SK-N-MC (cell line): ENCODE measurements at regions not wholly inside any gene's neighbourhood (a gene's known extent, or its start where the extent isn't known, plus 50 kb on each side); places are given as distances from the start of the nearest gene placed in this dataset.

ENCODE experiments used
- DNase-seq: peaks from one replicate; pipeline ENCODE4 v3.0.0-alpha.2; 2011; ENCODE audit warnings: low read depth, low spot score
- H3K27ac ChIP-seq: fragments of 200-600 bp; sonication (generic); 2 replicates; pipeline ENCODE4 v1.5.1; 2016; ENCODE audit warnings: mixed run types
- H3K36me3 ChIP-seq: fragments of 200-600 bp; sonication (generic); 2 replicates; pipeline ENCODE4 v1.6.1; 2017; ENCODE audit warnings: antibody characterized with exemption, low read length, mixed read lengths; ENCODE audit not compliant: insufficient read depth
- H3K4me3 ChIP-seq: fragments of 200-600 bp; sonication (generic); 2 replicates; pipeline ENCODE4 v1.5.1; 2016
- H3K9ac ChIP-seq: fragments of 200-600 bp; sonication (generic); 2 replicates; pipeline ENCODE4 v1.8.0; 2017; ENCODE audit warnings: mixed run types, mixed read lengths; ENCODE audit not compliant: insufficient read length
- H3K9me3 ChIP-seq: fragments of 200-600 bp; sonication (generic); 2 replicates; pipeline ENCODE4 v1.6.1; 2017; ENCODE audit warnings: low read depth, mild to moderate bottlenecking, antibody characterized with exemption, low read length, moderate library complexity, mixed read lengths
- EZH2 ChIP-seq: fragments of 200-600 bp; sonication (generic); IDR thresholded peaks from one replicate; pipeline ENCODE4 v1.6.1; 2017; ENCODE audit warnings: antibody characterized with exemption
- FOXP2 ChIP-seq: optimal IDR thresholded peaks from 2 replicates; pipeline ENCODE3; 2011; ENCODE audit warnings: mild to moderate bottlenecking, moderate library complexity; ENCODE audit not compliant: insufficient read depth; ENCODE audit errors: extremely low read length, control extremely low read depth
- POLR2AphosphoS5 ChIP-seq: IDR thresholded peaks from 2 replicates; pipeline ENCODE4 v1.6.1; 2012; ENCODE audit warnings: mild to moderate bottlenecking, low read depth, low read length, borderline replicate concordance

DNA sequence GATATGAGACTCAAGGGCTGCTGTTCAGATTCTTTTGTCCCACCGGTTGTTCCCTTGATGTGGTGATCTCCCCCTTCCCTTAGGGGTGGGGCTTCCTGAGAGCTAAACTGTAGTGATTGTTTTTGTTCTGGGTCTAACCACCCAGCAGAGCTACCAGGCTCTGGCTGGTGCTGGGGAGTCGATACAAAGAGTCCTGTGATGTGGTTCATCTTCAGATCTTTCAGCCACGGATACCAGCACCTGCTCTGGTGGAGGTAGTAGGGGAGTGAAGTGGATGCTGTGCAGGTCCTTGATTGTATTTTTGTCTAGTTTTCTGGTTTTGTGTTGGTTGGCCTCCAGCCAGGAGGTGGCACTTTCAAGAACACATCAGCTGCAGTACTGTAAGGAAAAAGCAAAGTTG, 801.6 kb downstream of the EPHA7 start:
- TF ChIP-seq FOXP2 (no peak), EZH2 (no peak), POLR2AphosphoS5 (no peak)
- Histone ChIP-seq H3K4me3 (no peak overlapping the region), H3K27ac (no peak overlapping the region), H3K9me3 (no peaks in the 10 kb centered on the region), H3K9ac (no peak overlapping the region), H3K36me3 (no peaks in the 10 kb centered on the region)
- no peak for DNase-seq

DNA sequence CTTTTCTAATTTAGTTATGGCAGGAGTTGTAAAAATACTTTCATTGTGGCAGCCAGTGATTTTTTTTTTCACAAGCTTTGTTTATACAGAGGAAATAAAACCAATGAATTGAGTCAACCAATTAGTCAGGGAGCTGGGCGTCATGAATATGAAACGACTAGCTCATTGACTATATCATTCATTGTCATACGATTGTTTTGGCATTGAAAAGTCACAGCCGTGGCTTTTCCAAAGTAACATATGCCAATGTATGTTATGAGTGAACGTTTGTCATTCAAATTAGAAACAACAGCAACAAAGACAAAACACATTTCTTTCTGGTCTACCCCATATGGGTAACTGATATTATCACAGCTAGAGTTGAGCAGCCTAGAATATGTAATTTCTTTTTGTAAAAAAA, 810.6 kb downstream of the EPHA7 start:
- H3K4me3 ChIP-seq: no peak overlapping the region
- no peak overlapping the region for H3K27ac ChIP-seq
- no peak overlapping the region for H3K9ac ChIP-seq
- TF ChIP-seq EZH2 (no peak), POLR2AphosphoS5 (no peak), FOXP2 (no peak)
- DNase-seq: no peak
- no peaks in the 10 kb centered on the region for H3K9me3 ChIP-seq
- H3K36me3 ChIP-seq: no peaks in the 10 kb centered on the region

DNA sequence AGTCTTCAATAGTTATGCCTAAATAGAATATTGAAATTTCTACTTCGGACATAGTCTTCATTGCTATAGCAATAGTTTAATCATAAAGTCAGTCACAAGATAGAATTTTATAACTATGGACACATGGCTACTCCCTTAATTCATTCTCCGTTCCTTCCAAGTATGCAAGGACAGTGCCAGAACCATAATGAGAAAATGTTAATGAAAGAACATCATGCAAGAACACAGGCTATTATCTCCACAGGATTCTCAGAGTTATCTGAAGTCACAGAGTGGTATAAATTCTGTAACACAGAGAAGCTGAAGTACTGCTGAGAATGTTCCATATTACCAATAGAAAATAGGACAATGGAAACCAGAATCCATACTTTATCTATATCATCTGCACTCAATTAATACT, 826.2 kb downstream of the EPHA7 start:
- TF ChIP-seq POLR2AphosphoS5 (no peak), FOXP2 (no peak), EZH2 (no peak)
- H3K9me3 ChIP-seq: no peaks in the 10 kb centered on the region
- no peaks in the 10 kb centered on the region for H3K36me3 ChIP-seq
- H3K4me3 ChIP-seq: no peak overlapping the region
- H3K27ac ChIP-seq: no peak overlapping the region
- DNase-seq: no peak
- H3K9ac ChIP-seq: no peak overlapping the region

GRCh38 chr6:92589996-92590395, 829.4 kb downstream of the EPHA7 start:
- TF ChIP-seq FOXP2 (no peak), POLR2AphosphoS5 (no peak), EZH2 (no peak)
- H3K36me3 ChIP-seq: no peaks in the 10 kb centered on the region
- DNase-seq: no peak
- H3K9ac ChIP-seq: no peak overlapping the region
- no peaks in the 10 kb centered on the region for H3K9me3 ChIP-seq
- no peak overlapping the region for H3K4me3 ChIP-seq
- H3K27ac ChIP-seq: no peak overlapping the region

- DNase-seq: no peak
- Histone ChIP-seq H3K9ac (no peak overlapping the region), H3K9me3 (no peaks in the 10 kb centered on the region), H3K36me3 (no peaks in the 10 kb centered on the region), H3K27ac (no peak overlapping the region), H3K4me3 (no peak overlapping the region)
- TF ChIP-seq POLR2AphosphoS5: no peak
- no peak for TF ChIP-seq FOXP2
- no peak for TF ChIP-seq EZH2
Observed at GRCh38 chr6:92588148-92588547, 831.2 kb downstream of the EPHA7 start.

DNA sequence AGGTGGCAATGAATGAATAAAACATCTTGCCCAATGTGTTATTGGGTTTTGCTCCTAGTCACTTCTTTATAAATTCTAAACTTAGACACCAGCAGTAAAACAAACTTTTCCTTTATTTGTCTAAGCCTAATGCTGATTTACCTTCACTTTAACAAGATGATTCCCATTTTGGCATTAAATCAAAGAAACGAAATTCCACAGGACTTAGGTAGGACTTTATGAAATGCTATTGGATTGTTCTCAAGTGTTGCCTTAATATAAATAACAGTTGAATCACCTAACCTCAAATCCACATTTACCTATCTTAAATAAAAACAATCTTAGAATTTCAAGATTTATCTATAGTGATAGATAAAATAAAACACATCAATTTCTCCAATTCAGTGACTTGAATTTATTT, 831.8 kb downstream of the EPHA7 start:
- no peak for DNase-seq
- no peaks in the 10 kb centered on the region for H3K36me3 ChIP-seq
- no peak overlapping the region for H3K27ac ChIP-seq
- no peaks in the 10 kb centered on the region for H3K9me3 ChIP-seq
- no peak overlapping the region for H3K9ac ChIP-seq
- TF ChIP-seq FOXP2 (no peak), POLR2AphosphoS5 (no peak), EZH2 (no peak)
- H3K4me3 ChIP-seq: no peak overlapping the region

DNA sequence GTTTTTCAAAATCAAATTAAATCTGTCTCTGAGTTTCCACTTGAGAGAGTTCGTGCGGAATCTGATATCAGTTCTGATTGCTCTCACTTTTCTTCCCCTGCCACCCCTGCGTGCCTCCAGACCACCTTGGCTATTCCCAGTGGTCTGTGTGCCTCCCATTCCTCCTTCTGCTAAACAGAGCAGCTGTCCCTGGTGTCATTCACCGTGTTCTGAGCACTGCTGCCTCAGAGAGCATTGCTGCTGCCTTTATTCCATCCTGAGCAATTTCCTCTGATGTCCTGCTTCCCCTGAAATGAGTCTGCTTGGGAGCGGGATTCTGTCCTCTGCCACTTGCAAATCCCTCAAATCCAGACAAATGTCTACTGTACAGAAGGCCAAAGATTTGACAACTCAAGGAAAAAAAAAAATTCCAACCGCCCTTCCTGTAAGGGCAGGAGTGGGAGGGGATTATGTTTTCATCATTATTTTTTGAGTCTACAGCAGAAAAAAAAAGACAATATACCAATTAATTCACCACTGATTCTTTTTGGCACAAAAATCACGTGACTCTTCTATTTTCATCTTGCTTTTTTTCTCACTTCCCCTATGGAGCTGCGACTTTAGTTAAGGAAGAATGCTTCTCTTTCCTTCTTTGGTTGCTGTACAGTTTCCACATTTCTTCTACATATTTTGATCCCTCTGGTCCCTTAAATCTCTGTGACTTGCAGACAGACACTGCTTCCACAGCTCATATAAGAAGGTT, 833.0 kb downstream of the EPHA7 start:
- H3K4me3 ChIP-seq: no peak overlapping the region
- no peak for TF ChIP-seq POLR2AphosphoS5
- DNase-seq: no peak
- H3K9me3 ChIP-seq: no peaks in the 10 kb centered on the region
- H3K9ac ChIP-seq: no peak overlapping the region
- no peaks in the 10 kb centered on the region for H3K36me3 ChIP-seq
- no peak overlapping the region for H3K27ac ChIP-seq

- TF ChIP-seq EZH2 (no peak), POLR2AphosphoS5 (no peak), FOXP2 (no peak)
- Histone ChIP-seq H3K27ac (no peak overlapping the region), H3K9me3 (no peaks in the 10 kb centered on the region), H3K9ac (no peak overlapping the region), H3K36me3 (no peaks in the 10 kb centered on the region), H3K4me3 (no peak overlapping the region)
- DNase-seq: no peak
Observed at GRCh38 chr6:92582211-92582610, 837.1 kb downstream of the EPHA7 start.

DNA sequence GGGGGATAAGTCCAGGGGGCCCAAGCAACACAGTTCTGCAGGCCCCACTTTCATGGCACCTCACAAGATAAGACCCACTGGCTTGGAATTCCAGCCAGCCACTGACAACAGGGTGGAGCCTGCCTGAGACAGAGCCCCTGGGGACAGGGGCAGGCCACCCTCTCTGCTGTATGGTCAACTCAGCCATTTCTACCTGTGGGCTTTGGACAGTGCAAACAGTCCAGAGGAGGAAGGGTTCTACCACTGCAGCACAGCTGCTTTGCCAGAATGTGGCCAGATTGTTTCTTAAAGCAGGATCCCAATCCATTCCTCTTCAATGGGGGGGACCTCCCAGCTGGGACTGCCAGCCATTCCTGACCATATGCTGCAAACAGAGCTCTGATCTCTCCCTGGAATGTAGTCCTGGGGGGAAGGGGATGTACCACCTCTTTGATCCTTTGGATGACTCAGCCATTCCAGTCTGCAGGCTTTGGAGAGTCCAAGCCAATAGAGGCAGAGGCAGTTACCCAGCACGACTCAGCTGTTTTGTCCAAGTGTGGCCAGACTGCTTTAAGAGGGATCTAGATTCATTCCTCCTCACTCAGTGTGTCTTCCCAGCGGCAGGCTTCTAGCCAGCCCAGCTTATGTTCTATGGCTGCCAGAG, 842.2 kb downstream of the EPHA7 start:
- TF ChIP-seq EZH2 (no peak), FOXP2 (no peak), POLR2AphosphoS5 (no peak)
- H3K9me3 ChIP-seq: no peaks in the 10 kb centered on the region
- no peaks in the 10 kb centered on the region for H3K36me3 ChIP-seq
- H3K9ac ChIP-seq: no peak overlapping the region
- DNase-seq: no peak
- H3K27ac ChIP-seq: no peak overlapping the region
- H3K4me3 ChIP-seq: no peak overlapping the region
